ENCODE measurements at regions not wholly inside any gene's neighbourhood (a gene's known extent, or its start where the extent isn't known, plus 50 kb on each side); places are given as distances from the start of the nearest gene placed in this dataset.
"Not testable (repeated sequence)": the region's sequence is repeated elsewhere in the genome, so short reads cannot be mapped to it uniquely, and the experiment has no call there.

DNA sequence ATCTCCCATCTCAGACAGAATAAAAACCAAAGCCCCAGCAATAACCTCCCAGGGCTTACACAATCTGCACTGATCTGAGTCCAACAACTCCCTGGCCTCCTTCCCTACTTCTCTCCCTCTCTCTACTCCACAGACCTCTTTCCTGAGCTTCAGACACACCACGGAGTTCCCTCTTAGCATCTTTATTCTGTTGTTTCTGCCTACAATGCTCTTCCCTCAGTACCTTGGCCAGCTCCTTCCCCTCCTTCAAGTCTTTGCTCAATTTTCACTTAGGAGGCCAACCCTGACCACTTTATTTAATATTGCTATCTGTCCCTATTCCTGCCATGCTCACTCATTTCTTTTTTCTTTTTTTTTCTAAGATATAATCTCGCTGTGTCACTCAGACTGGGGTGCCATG is 276.7 kb downstream of the CWH43 start:
- POLR2A ChIA-PET; CTCF ChIA-PET; DNase-seq (ENCODE audit: extremely low spot score): not testable (repeated sequence)

DNA sequence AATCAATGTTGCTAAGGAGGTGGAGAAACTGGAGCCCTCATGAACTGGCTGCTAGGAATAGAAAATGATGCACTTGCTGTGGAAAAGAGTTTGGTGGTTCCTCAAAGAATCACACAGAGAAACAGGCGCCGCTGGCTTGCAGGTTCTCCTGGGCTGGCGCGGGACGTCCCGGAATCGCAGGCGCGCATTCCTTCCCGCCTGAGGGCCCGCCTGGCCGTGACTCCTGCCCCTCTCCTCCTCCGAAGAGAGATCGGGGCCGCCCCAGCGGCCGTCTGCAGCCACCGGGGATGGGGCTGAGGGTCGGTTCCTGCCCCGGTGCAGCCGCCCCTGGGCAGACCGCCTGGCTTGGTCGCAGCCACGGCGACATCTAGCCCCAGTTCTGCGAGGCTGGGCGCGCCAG is 284.4 kb downstream of the CWH43 start:
- DNase-seq (ENCODE audit: extremely low spot score); POLR2A ChIA-PET; CTCF ChIA-PET: not testable (repeated sequence)

DNA sequence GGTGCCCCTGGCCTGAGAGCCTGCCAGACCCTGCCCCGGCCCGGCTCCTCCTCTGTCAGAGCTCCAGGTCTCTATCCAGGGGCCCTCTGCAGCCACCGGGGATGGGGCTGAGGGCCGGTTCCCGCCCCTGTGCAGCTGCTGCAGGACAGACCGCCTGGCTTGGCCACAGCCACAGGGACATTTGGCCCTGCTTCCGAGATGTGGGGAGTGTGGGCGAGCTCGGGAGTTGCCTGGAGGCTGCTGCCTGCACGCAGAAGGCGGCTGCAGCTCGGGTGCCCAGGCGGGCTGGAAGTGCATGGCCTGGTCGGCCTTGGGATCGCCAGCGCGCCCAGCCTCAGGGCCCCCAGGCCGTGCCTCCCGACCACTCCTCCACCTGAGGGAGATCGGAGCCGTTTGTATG is 284.8 kb downstream of the CWH43 start:
- CTCF ChIA-PET; DNase-seq (ENCODE audit: extremely low spot score); POLR2A ChIA-PET: not testable (repeated sequence)

DNA sequence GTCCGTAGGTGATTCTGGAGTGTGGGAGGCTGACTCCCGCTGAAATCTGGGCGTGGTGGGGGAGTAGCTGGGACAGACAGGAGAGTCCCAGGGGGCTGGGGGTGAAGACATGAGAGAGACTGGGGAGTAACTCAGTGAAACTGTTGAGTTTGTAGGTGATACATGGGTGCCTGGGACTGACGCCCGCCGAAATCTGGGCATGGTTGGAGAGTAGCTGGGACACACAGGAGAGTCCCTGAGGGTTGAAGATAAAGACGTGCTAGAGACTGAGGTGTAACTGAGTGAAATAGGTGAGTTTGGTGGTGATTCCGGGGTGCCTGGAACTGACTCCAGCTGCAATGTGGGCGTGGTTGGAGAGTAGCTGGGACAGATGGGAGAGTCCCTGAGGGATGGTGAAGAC is 299.8 kb downstream of the CWH43 start:
- DNase-seq (ENCODE audit: extremely low spot score); POLR2A ChIA-PET; CTCF ChIA-PET: not testable (repeated sequence)

DNA sequence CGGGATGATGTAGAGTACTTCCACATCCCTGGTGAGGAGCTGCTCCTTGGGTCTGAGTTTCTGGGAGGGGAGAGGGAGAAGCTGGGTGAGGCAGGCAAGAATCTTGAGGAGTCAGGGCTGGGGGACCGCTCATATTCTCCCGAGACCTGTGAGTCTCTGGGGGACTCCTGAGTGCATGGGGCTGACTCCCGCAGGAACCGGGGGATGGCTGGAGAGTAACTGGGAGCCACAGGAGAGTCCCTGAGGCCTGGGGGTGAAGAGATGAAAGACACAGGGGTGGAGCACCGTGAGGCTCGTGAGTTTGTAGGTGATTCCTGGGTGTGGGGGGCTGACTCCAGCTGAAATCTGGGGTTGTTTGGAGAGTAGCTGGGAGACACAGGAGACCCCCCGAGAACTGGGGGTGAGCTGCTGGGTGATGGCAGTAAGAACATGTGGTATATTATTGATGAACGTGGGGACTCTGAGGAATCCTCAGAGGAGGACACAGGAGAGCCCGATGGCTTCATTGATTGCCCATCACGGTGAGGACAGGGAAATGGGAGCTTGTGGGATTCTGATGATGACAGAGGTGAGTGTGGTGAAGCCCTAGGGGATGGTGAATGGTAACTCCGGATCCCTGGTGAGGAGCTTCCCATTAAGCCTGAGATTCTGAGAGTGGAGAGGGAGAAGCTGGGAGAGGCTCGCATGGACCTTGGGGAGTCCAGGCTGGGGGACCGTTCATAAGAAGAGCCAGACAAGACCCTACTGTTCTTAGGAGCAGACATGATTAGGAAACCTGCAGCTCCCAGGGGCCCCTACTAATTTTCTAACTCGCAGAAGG is 301.1 kb downstream of the CWH43 start:
- POLR2A ChIA-PET; DNase-seq (ENCODE audit: extremely low spot score); CTCF ChIA-PET: not testable (repeated sequence)

DNA sequence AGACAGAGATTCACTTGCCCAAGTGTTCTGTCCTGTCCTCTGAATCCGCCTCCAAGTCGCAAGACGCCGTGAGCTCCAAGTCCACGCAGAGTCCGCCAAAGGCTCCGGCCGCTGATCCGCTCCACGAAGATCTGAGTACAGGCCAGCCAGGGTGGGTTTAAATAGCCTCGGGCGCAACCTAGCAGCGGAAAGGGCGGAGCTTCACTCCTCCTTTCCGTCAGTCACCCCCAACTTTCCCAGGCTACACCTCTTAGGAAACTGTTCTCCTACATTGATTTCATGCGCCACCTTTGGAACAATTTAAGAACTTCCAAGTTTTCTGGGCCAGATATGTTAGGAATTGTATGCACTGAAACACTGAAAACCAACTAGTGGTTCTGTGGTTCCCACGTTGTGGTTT is 301.8 kb downstream of the CWH43 start:
- CTCF ChIA-PET, POLR2A ChIA-PET: not testable (repeated sequence)
- peak; percentile 46 for DNase-seq (ENCODE audit: extremely low spot score)

DNA sequence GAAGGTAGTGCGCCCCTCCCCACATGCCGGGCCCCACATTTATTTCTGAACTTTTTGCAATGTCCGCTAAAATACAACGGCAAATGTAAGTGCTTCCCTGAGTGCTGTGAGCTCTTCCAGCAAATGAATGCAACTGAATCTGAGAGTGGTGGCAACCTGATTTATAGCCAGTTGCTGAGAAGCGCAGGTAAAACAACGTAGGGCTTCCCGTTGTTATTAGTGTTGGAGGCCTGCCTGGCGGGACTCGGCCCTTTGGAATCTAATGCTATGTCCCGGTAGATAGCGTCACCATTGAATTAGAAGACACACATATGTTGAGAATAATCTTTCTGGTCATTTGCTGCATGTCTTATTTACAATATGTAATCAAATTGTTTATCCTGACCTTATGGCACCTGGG is 302.7 kb downstream of the CWH43 start:
- DNase-seq (ENCODE audit: extremely low spot score) = peak; percentile 10
- CTCF ChIA-PET, POLR2A ChIA-PET: not testable (repeated sequence)

DNA sequence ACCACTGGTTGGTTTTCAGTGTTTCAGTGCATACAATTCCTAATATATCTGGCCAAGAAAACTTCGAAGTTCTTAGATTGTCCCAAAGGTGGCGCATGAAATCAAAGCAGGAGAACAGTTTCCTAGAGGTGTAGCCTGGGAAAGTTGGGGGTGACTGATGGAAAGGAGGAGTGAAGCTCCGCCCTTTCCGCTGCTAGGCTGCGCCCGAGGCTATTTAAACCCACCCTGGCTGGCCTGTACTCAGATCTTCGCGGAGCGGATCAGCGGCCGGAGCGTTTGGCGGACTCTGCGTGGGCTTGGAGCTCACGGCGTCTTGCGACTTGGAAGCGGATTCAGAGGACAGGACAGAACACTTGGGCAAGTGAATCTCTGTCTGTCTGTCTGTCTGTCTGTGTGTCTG is 328.7 kb downstream of the CWH43 start:
- DNase-seq (ENCODE audit: extremely low spot score); POLR2A ChIA-PET; CTCF ChIA-PET: not testable (repeated sequence)

DNA sequence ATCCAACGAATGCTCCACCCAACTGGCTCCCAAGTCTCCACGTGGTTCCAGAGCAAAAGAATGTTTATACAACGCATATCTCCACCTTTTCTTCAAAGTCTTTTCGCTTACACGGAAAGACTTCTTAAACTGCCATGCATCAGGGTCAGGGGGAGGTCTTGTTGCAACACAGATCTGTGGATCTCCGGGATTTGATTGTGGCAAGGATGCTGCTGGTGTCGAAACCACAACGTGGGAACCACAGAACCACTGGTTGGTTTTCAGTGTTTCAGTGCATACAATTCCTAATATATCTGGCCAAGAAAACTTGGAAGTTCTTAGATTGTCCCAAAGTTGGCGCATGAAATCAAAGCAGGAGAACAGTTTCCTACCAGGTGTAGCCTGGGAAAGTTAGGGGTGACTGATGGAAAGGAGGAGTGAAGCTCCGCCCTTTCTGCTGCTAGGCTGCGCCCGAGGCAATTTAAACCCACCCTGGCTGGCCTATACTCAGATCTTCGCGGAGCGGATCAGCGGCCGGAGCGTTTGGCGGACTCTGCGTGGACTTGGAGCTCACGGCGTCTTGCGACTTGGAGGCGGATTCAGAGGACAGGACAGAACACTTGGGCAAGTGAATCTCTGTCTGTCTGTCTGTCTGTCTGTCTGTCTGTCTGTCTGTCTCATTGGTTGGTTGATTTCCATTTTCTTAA is 334.8 kb downstream of the CWH43 start:
- POLR2A ChIA-PET; DNase-seq (ENCODE audit: extremely low spot score); CTCF ChIA-PET: not testable (repeated sequence)

DNA sequence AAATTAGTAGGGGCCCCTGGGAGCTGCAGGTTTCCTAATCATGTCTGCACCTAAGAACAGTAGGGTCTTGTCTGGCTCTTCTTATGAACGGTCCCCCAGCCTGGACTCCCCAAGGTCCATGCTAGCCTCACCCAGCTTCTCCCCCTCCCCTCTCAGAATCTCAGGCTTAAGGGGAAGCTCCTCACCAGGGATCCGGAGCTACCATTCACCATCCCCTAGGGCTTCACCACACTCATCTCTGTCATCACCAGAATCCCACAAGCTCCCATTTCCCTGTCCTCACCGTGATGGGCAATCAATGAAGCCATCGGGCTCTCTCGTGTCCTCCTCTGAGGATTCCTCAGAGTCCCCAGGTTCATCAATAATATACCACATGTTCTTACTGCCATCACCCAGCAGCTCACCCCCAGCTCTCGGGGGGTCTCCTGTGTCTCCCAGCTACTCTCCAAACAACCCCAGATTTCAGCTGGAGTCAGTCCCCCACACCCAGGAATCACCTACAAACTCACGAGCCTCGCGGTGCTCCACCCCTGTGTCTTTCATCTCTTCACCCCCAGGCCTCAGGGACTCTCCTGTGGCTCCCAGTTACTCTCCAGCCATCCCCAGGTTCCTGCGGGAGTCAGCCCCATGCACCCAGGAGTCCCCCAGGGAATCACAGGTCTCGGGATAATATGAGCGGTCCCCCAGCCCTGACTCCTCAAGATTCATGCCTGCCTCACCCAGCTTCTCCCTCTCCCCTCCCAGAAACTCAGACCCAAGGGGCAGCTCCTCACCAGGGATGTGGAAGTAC is 335.6 kb downstream of the CWH43 start:
- POLR2A ChIA-PET; CTCF ChIA-PET; DNase-seq (ENCODE audit: extremely low spot score): not testable (repeated sequence)

DNA sequence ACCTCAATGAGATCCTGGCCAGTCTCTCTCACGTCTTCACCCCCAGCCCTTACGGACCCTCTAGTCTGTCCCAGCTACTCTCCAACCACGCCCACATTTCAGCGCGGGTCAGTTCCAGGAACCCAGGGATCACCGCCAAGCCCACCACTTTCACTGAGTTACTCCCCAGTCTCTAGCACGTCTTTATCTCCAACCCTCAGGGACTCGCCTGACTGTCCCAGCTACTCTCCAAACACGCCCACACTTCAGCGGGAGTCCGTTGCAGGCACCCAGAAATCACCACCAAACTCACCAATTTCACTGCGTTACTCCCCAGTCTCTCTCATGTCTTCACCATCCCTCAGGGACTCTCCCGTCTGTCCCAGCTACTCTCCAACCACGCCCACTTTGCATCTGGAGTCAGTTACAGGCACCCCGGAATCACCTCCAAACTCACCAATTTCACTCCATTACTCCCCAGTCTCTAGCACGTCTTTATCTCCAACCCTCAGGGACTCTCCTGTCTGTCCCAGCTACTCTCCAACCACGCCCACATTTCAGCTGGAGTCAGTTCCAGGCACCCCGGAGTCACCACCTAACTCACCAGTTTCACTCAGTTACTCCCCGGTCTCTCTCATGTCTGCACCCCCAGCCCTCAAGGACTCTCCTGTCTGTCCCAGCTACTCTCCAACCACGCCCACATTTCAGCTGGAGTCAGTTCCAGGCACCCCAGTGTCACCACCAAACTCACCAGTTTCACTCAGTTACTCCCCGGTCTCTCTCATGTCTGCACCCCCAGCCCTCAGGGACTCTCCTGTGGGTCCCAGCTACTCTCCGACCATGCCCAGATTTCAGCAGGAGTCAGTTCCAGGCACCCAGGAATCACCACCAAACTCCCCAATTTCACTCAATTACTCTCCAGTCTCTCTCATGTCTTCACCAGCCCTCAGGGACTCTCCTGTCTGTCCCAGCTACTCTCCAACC is 336.8 kb downstream of the CWH43 start:
- CTCF ChIA-PET = not testable (repeated sequence)

DNA sequence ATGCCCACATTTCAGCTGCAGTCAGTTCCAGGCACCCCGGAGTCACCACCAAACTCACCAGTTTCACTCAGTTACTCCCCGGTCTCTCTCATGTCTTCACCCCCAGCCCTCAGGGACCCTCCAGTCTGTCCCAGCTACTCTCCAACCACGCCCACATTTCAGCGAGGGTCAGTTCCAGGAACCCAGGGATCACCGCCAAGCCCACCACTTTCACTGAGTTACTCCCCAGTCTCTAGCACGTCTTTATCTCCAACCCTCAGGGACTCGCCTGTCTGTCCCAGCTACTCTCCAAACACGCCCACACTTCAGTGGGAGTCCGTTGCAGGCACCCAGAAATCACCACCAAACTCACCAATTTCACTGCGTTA is 337.5 kb downstream of the CWH43 start:
- POLR2A ChIA-PET; DNase-seq (ENCODE audit: extremely low spot score); CTCF ChIA-PET: not testable (repeated sequence)

More for the DNA sequence above, 336.8 kb downstream of the CWH43 start:
- POLR2A ChIA-PET; DNase-seq (ENCODE audit: extremely low spot score): not testable (repeated sequence)

Measured in GM10248 (cell line).